ENCODE measurements at regions not wholly inside any gene's neighbourhood (a gene's known extent, or its start where the extent isn't known, plus 50 kb on each side); places are given as distances from the start of the nearest gene placed in this dataset.

DNA sequence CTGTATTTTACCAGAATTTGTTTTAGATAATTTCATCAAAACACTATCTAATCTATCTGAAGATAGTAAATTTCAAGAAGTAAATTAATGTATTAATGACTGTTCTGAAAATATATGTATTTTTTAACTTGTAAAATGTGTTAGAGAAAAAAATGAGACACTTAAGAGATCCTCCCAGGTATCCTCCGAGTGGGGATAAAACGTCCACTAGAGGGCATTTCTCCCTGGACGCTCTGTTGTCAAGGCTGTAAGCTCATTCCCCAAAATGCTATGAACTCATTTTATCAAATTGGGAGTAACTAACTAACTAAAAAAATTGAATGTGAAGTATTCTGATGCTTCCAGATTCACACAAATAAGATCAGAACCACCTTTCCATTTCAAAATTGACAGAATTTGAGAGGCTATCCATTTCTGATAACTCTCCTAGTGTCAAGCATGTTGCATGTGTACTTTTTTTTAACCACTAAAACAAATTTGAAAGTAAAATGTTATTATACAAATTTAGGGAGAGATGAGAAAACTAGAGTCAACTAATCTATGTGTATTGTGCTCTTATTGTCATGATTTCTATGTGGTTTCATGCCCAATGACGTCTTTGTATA lies 337.3 kb upstream of the HS3ST1 start:
- Mint-ChIP-seq H3K27me3 (ENCODE audit: low read depth) (no peaks in the 10 kb centered on the region), H3K4me1 (ENCODE audit: low read depth) (no peaks in the 10 kb centered on the region), H3K9me3 (no peaks in the 10 kb centered on the region), H3K4me3 (no peak overlapping the region), H3K36me3 (ENCODE audit: insufficient read depth) (no peaks in the 10 kb centered on the region)
- ATAC-seq (no peak), DNase-seq (no peak)

DNA sequence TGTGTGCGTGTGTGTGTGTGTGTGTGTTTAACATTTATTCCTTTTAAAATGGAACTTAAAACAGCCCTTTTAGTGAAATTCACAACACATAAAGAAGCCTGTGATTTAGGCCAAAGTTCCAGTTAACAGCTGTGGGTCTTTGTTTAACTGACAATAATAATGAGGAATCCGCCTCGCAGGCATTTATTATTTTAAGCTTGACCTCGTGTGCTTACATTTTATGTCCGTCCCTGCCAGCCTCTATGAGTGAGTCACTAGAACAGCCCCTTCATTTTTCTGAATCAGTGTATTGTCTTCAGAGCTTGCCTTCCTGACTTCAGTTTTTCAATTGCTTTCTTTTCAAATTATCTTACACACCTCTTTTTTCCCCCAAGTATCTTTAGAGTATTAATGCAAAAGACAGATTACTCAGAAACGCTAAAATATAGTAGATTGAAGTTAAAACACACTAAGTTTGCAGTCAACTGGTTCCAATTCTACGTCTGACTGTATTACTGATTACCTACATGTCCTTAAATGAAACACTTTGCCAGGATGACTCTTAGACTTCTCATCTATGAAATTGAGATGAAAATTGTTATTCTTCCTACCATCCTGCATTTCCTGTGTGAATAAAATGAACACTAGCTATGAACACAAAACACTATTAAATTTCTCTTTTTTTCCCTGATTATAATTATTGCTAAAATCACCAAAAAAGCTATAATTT lies 319.6 kb upstream of the HS3ST1 start:
- Mint-ChIP-seq H3K27me3 (ENCODE audit: low read depth) (no peaks in the 10 kb centered on the region), H3K36me3 (ENCODE audit: insufficient read depth) (peaks cover 2% of the 10 kb centered on the region), H3K4me3 (no peak overlapping the region), H3K9me3 (peaks cover 6% of the 10 kb centered on the region), H3K4me1 (ENCODE audit: low read depth) (no peaks in the 10 kb centered on the region)
- ATAC-seq (no peak), DNase-seq (no peak)

DNA sequence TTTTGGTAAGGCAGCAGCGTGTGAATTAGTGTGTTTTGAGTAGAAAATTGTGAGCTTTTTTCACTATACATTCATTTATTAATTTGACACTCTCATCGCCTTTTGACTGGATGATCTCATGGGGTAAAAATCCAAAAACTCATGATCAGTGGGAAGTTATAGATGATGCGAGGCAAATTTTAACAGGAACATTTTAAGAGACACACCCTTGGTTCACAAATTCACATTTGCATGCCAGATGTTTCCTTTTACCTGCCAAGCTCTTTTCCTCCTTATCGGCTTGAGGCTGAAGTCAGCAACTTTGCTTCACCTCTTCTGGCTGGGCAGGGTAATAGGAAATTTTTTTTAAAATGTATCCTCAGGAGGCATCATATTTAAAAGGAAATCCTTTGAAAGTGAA lies 318.0 kb upstream of the HS3ST1 start:
- ATAC-seq (no peak), DNase-seq (no peak)
- Mint-ChIP-seq H3K4me1 (ENCODE audit: low read depth) (no peaks in the 10 kb centered on the region), H3K4me3 (no peak overlapping the region), H3K36me3 (ENCODE audit: insufficient read depth) (no peaks in the 10 kb centered on the region), H3K9me3 (peaks cover 5% of the 10 kb centered on the region), H3K27me3 (ENCODE audit: low read depth) (no peaks in the 10 kb centered on the region)

DNA sequence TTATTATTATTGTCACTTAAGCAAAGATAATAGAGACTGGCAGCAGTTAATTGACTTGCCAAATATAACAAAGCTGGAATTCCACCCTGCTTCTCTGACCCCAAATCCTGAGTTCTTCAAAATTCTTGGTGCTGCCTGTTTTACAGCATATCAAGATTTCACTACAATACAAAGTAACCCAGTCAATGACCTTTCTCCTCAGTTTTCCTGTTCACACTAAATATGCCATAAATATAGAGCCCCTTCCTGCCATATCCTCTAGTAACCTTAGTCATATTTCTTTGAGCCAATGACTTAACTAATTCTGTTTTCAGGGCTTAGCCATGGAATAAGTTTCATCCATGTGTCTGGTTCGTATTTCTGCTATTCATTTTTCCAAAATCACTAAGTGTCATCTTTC lies 315.3 kb upstream of the HS3ST1 start:
- no peak for DNase-seq
- Mint-ChIP-seq H3K4me3 (no peak overlapping the region), H3K36me3 (ENCODE audit: insufficient read depth) (no peaks in the 10 kb centered on the region), H3K4me1 (ENCODE audit: low read depth) (no peaks in the 10 kb centered on the region), H3K9me3 (no peaks in the 10 kb centered on the region), H3K27me3 (ENCODE audit: low read depth) (no peaks in the 10 kb centered on the region)
- no peak for ATAC-seq

DNA sequence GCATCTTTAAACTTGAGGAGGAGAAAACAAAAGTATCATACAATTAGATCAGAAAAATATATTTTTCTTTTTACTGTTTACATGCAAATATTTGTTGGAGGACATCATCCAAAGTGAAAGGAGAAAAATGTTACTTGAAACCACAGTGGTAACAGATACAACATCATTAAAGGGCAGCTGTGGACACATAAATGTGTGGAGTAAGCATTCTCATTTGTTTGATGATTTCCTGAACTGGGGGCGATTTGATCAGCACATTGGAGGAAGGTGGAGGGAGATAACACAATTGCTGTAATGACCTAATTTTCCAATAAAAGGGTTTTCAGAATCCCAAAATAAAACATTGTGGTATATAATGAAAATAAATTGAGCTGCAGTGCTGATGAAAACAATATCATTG lies 314.5 kb upstream of the HS3ST1 start:
- Mint-ChIP-seq H3K27me3 (ENCODE audit: low read depth) (no peaks in the 10 kb centered on the region), H3K36me3 (ENCODE audit: insufficient read depth) (no peaks in the 10 kb centered on the region), H3K4me3 (no peak overlapping the region), H3K4me1 (ENCODE audit: low read depth) (no peaks in the 10 kb centered on the region), H3K9me3 (no peaks in the 10 kb centered on the region)
- DNase-seq = no peak
- ATAC-seq = no peak

DNA sequence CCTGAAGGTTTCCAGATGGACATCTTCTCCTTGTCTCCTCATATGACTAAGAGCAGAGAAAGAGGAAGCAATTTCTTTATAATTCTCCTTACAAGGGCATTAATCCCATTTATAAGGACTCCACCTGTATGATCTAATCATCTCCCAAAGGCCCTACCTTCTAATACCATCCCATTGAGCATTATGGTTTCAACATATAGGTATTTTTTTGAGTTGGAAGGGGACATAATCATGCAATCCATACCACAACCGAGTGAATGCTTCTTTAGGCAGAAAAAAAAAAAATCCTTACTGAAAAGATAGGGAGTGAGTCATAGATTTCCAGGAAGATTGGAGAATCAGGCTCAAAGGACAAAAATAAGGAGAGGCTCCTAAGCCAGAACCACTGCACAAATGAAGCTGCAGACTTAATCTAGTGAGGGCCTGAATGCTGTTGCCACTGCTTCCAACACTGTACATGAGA lies 312.5 kb upstream of the HS3ST1 start:
- no peak for ATAC-seq
- Mint-ChIP-seq H3K27me3 (ENCODE audit: low read depth) (no peaks in the 10 kb centered on the region), H3K36me3 (ENCODE audit: insufficient read depth) (no peaks in the 10 kb centered on the region), H3K4me3 (no peak overlapping the region), H3K4me1 (ENCODE audit: low read depth) (no peaks in the 10 kb centered on the region), H3K9me3 (no peaks in the 10 kb centered on the region)
- no peak for DNase-seq

DNA sequence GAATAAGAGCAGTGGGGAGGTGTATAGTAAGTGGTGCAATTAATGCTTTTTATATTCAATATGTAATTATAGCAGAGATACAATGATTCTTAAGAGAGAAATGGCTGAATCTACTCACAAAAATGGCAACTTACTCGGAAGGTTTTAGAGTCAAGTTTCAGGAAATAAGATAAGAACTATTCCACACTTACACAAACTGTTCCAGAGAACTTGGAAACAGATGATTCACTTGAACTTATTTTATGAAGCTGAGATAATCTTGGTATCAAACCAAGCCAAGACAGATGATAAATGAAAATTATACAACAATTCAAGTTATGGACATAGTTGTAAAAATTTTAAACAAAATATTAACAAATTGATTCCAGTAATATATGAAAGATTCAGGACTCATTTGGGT lies 311.3 kb upstream of the HS3ST1 start:
- Mint-ChIP-seq H3K4me3 (no peak overlapping the region), H3K27me3 (ENCODE audit: low read depth) (no peaks in the 10 kb centered on the region), H3K36me3 (ENCODE audit: insufficient read depth) (no peaks in the 10 kb centered on the region), H3K9me3 (no peaks in the 10 kb centered on the region), H3K4me1 (ENCODE audit: low read depth) (no peaks in the 10 kb centered on the region)
- ATAC-seq (no peak), DNase-seq (no peak)

DNA sequence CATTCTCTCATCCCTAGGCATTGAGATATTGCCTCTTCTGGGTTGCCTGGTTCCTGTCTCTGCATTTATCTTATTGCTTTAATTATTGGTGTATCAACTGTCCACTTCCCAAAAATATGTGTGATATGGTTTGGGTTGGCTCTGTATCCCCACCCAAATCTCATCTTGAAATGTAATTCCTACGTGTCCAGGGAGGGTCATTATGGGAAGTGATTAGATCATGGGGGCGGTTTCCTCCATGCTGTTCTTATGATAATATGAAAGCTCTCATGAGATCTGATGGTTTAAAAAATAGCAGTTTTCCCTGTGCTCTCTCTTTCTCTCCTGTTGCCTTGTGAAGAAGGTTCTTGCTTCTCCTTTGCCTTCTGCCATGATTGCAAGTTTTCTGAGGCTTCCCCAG lies 308.3 kb upstream of the HS3ST1 start:
- ATAC-seq (no peak), DNase-seq (no peak)
- Mint-ChIP-seq H3K36me3 (ENCODE audit: insufficient read depth) (no peaks in the 10 kb centered on the region), H3K4me1 (ENCODE audit: low read depth) (no peaks in the 10 kb centered on the region), H3K27me3 (ENCODE audit: low read depth) (no peaks in the 10 kb centered on the region), H3K9me3 (no peaks in the 10 kb centered on the region), H3K4me3 (no peak overlapping the region)

DNA sequence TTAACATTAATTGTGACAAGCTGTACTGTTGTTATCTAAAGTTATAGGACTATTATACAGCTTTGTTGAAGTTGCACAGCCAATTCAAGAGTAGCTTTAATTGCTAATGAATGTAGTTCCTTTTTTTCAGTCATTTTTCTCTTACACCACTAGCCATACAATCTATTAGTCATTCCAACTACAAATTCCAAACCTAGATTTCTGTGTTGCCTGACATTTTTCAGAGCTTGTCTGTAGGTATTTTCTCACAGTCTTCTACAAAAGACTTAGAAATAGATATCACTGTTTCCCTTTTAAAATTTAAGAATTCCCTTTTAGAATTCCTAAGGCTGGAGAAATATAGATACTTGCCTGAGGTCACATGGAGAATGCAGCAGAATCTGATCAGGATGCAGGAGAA lies 307.0 kb upstream of the HS3ST1 start:
- H3K36me3 Mint-ChIP-seq (ENCODE audit: insufficient read depth) = no peaks in the 10 kb centered on the region
- H3K27me3 Mint-ChIP-seq (ENCODE audit: low read depth) = no peaks in the 10 kb centered on the region
- H3K4me1 Mint-ChIP-seq (ENCODE audit: low read depth) = no peaks in the 10 kb centered on the region
- H3K4me3 Mint-ChIP-seq = no peak overlapping the region
- no peak for DNase-seq
- no peak for ATAC-seq
- no peaks in the 10 kb centered on the region for H3K9me3 Mint-ChIP-seq

DNA sequence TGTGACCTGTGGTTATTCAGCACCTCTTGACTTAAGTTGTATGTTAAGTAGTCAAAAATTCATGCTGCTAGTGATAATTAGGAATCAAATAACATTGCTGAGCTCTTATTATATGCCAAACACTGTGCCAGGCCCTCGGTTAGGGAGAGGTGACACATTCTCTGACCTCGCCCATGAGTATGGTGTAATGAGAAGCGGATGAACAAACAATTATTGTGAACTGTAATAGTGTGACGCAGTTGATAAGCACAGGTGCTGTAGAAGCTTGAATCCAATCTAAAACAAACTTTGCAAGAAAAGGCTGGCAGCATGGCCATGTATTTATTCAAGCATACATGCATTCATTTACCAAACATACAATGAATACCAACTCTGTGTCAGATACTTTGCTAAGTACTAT lies 303.5 kb upstream of the HS3ST1 start:
- DNase-seq = no peak
- H3K36me3 Mint-ChIP-seq (ENCODE audit: insufficient read depth) = no peaks in the 10 kb centered on the region
- H3K9me3 Mint-ChIP-seq = no peaks in the 10 kb centered on the region
- no peaks in the 10 kb centered on the region for H3K4me1 Mint-ChIP-seq (ENCODE audit: low read depth)
- no peak overlapping the region for H3K4me3 Mint-ChIP-seq
- no peak for ATAC-seq
- H3K27me3 Mint-ChIP-seq (ENCODE audit: low read depth) = no peaks in the 10 kb centered on the region

DNA sequence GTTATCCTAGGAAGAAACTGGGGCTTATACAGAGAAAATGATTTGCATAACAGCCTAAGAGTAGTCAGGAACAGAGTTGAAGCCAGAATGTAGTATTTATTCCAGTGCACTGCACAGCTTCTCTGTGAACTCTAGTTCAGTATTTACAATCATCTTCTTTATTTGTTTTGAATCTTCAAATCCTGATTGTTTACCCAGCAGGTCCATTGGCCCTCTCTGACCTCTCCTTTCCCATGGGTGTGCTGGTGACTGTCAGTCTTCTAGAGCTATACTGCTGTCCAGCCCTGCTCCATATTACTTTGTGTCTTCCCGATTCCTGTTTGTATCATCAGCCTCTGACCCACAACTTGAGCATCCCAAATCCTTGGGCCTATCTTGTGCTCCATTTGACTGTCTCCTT lies 301.9 kb upstream of the HS3ST1 start:
- no peak overlapping the region for H3K4me3 Mint-ChIP-seq
- H3K4me1 Mint-ChIP-seq (ENCODE audit: low read depth) = no peaks in the 10 kb centered on the region
- no peak for ATAC-seq
- no peaks in the 10 kb centered on the region for H3K27me3 Mint-ChIP-seq (ENCODE audit: low read depth)
- H3K36me3 Mint-ChIP-seq (ENCODE audit: insufficient read depth) = no peaks in the 10 kb centered on the region
- H3K9me3 Mint-ChIP-seq = no peaks in the 10 kb centered on the region
- DNase-seq = no peak

DNA sequence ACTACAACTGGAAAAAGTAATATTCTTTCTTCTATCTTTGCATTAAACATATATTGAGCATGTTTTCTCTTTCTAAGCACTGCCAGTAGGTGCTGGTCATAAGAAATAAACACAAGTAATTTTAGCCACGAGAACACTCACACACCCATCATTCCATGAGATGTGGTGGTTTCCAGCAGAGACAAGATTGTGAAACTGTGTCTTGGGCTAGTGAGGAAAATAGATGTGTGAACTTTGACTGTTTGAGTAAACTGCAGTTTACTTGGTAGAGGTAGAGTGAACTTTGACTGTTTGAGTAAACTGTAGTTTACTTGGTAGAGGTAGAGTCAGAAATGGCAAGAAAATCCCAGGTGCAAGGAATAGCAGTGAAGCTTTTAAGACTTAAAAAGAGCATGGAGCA lies 300.9 kb upstream of the HS3ST1 start:
- no peaks in the 10 kb centered on the region for H3K9me3 Mint-ChIP-seq
- H3K4me1 Mint-ChIP-seq (ENCODE audit: low read depth) = no peaks in the 10 kb centered on the region
- no peak overlapping the region for H3K4me3 Mint-ChIP-seq
- no peaks in the 10 kb centered on the region for H3K27me3 Mint-ChIP-seq (ENCODE audit: low read depth)
- ATAC-seq = no peak
- H3K36me3 Mint-ChIP-seq (ENCODE audit: insufficient read depth) = no peaks in the 10 kb centered on the region
- DNase-seq = no peak

DNA sequence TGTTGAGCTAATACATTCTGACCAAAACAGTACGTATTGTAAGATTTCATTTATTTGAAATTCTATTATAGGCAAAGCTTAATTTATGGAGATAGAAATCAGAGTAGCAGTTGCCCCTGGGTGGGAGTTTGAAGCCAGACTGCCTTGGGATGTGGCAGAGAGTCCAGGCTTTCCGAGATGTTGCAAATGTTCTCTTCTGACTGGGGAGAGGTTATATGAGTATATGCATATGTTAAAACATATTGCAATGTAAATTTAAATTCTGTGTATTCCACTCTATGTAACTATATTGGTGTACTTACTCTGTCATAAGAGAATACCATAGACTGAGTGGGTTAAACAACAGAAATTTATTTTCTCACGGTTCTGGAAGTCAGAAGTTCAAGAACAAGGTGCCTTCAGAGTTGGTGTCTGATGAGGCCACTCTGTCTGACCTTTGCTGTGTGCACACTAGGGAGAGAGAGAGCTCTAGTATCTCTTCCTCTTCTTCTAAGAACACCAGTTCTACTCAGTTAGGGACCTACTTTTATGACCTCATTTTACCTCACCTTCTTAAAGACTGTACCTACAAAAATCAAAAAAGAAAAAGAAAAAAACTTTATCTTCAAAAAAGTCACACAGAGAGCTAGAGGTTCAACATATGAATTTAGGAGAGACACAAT lies 299.3 kb upstream of the HS3ST1 start:
- DNase-seq (no peak), ATAC-seq (no peak)
- Mint-ChIP-seq H3K4me3 (no peak overlapping the region), H3K9me3 (no peaks in the 10 kb centered on the region), H3K36me3 (ENCODE audit: insufficient read depth) (no peaks in the 10 kb centered on the region), H3K27me3 (ENCODE audit: low read depth) (no peaks in the 10 kb centered on the region), H3K4me1 (ENCODE audit: low read depth) (no peaks in the 10 kb centered on the region)

DNA sequence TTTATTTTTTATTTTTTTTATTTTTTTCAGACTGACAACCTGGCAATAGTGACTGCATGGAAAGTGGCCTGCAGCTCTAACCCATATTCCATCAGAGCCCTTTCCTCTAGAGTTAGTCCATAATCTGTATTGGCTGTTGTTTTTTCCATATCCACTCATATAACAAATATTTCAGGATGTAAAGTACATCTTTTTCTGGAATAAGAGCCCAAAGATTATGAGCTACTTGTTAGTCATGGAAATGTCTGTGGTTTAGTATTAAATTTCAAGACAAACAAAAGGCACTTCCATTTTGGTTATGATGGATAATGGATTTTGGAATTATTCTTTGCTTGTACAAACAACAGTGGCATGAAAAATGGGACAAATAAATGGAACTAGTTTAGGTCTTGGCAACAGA lies 296.0 kb upstream of the HS3ST1 start:
- H3K36me3 Mint-ChIP-seq (ENCODE audit: insufficient read depth) = no peaks in the 10 kb centered on the region
- no peak for ATAC-seq
- no peaks in the 10 kb centered on the region for H3K9me3 Mint-ChIP-seq

DNA sequence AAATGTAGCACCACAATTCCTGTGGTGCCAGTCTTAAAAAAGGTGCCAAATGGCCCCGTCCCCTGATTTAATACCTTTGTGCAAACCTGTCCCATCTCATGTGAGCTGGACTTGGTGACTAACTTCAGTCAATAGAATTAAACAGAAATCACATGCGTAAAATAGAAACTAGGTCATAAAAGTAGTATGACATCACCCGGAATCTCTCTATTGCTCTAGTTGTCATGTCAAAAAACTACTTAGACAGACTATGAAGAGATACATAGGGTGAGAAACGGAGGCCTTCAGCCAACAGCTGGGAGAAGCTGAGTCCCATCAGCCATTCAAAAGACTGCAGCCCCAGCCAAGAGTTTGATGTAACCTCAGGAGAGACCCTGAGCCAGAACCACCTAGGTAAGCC lies 293.5 kb upstream of the HS3ST1 start:
- ATAC-seq = no peak
- no peaks in the 10 kb centered on the region for H3K9me3 Mint-ChIP-seq
- no peaks in the 10 kb centered on the region for H3K36me3 Mint-ChIP-seq (ENCODE audit: insufficient read depth)
- no peaks in the 10 kb centered on the region for H3K4me1 Mint-ChIP-seq (ENCODE audit: low read depth)
- no peaks in the 10 kb centered on the region for H3K27me3 Mint-ChIP-seq (ENCODE audit: low read depth)
- DNase-seq = no peak
- no peak overlapping the region for H3K4me3 Mint-ChIP-seq

More for the DNA sequence above, 296.0 kb upstream of the HS3ST1 start:
- Mint-ChIP-seq H3K4me3 (no peak overlapping the region), H3K27me3 (ENCODE audit: low read depth) (no peaks in the 10 kb centered on the region), H3K4me1 (ENCODE audit: low read depth) (no peaks in the 10 kb centered on the region)
- DNase-seq = no peak
